NCI-H1436 (cell line): ENCODE measurements at regions not wholly inside any gene's neighbourhood (a gene's known extent, or its start where the extent isn't known, plus 50 kb on each side); places are given as distances from the start of the nearest gene placed in this dataset.

Experiments used
- DNase-seq: peaks from one replicate; lab custom pipeline; 2025; lab: John Stamatoyannopoulos, UW

DNA sequence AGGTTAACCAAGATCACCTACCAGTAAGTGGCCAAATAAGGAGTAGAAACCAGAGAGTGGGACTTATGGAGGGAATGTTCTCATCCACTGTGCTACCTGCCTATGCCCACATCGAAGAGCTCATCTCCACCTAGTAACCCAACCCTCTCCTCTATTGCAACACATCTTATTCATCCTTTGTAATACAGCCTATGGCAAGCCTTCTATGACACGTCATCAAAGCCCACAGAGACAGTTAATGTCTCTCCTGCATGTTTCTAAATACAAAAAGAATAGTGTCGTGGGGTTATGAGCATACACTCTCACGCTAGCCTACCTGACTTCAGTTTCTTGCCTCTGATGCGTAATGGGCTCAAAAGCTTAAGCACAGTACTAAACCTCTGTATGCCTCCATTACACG is 1158.1 kb upstream of the TENM4 start:
- no peak for DNase-seq

DNA sequence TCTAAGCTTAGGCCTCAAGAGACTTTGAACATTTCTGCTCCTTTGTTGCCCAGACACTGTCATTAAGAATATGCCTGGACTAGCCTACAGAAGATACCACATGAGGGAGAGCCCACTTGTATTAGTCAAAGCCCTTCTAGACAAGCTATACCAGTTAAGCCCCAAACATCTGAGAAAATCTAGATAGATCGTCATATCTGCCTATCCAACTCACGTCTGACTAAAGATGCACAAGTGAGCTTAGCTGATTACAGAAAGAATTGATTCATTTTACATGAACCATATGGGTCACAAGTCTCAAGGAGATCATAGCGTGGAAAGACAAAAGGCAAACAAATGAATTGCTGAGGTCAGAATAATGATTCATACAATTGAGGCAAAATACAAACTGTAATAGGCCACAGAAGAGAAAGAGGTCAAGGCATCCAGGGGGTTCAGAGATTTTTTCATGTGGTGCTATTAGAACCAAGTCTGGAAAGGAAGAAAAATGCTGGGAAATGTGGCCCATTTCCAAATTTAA is 1155.5 kb upstream of the TENM4 start:
- DNase-seq, result no peak

DNA sequence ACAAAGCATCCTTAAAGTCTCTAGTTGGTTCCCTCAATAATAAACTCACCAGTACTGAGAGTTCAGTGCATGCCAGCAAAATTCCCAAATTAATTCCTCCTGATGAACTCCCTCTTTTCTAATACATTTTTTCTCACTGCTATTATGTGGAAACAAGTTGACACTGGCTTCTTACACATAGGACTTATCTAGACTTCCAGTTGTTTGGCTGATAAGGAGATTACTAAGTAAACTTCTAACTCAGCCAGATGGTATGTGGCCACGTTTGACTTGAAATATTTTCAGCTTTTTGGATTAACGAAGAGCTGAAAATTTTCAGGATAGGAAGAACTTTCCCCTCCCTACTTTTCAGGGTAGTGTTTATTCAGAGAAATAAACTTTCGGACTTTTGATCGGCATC is 1154.2 kb upstream of the TENM4 start:
- no peak for DNase-seq

DNA sequence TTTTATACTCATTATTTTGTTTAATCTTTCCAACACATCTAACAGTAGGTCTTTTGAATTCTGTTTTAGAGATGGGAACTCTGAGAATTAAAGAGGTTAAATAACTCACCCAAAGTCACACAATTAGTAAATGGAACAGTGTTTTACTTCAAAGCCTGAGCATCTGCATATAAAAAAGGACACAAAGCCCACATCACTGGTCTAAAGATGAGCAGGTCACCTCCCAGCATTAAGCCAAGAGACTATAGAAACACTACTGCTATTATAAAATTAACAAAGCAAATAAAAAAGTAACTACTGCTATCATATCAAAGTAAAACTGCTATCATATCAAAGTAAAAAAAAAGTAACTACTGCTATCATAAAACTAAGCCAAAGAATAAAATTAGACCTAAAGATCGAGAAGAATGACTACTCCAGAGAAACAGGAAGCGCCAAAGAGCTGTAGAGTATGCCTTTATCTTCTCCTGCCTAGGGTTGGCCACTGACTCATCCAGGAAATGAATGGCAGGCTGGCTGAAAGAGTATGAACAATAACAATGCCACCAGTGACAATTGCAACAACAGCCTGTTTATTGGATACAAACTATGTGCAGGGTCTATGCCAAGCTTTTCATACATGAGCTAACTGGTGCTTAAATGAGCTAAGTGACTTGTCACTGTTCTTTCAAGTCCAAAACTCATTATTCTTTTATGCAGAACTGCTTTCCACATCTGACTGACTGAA is 1153.0 kb upstream of the TENM4 start:
- no peak for DNase-seq

DNA sequence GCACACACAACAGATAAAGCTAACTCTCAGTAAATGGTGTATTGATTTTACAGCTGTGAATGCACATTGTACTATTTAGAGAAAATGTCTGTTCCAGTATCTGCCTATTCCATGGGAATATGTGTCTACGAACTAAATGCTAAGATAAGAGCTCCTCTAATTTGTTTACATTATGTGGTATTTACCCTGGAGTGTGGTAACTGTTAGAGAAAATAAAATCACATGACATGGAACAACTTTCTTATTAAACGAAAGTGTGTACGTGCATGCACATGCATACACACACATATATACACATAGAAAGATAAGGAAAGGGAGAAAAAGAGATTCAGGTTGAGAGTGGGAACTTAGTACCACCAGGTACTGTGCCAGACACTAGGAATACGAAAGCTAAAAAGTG is 1151.7 kb upstream of the TENM4 start:
- DNase-seq, result no peak

DNA sequence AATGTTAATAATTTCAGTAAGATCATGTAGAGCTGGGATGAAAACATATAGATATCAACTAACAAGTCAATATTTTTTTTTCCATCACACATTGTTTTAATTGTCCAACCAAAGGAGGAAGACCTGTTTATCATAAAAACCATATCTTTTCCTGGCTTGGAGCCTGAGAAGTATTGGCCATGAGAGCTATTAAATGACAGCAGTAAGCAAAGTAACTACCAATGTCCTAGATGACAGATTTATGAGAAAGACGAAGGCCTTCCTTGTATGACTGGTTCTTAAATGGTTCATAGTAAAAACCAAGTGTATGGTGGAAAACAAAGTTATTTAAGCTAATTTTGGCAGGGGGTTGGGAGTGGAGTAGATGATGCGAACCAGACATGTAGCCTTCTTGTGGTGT is 1147.1 kb upstream of the TENM4 start:
- DNase-seq, result no peak

DNA sequence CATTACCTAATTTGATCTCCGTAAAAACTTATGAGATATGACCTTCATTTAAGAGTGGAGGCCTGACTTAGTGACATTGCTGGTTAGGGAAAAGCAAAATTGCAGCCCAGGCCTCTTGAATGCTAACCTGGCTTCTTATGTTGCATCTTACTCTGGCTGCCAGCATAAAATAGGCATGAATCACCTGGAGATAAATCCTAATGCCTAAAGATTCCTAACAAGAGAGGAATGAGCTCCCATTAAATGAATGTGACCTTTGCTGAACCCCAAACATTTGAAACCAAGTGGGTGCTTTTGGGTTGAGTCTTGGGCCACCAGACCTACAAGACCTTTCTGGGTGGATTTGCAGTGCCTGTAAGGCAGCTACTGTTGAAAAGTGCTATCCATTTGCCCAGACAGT is 1145.6 kb upstream of the TENM4 start:
- DNase-seq, result no peak

DNA sequence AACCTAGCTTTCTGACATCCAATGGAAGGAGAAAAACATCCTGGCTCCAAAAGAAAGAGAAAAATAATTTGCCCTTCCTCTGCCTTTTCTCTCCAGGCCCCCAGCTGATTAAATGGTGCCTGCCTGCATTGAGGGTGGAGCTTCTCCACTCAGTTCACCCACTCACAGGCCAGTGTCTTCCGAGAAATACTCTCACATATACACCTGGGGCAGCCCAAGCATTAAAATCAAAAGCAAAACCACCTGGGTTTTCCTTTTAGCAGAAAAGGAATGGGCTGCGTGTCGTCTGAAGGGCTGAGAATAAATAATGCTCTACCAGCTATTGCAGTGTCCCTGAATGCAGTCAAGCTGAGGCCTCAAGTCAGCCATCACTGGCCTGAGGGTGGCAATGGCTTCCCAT is 1143.8 kb upstream of the TENM4 start:
- DNase-seq, result no peak

DNA sequence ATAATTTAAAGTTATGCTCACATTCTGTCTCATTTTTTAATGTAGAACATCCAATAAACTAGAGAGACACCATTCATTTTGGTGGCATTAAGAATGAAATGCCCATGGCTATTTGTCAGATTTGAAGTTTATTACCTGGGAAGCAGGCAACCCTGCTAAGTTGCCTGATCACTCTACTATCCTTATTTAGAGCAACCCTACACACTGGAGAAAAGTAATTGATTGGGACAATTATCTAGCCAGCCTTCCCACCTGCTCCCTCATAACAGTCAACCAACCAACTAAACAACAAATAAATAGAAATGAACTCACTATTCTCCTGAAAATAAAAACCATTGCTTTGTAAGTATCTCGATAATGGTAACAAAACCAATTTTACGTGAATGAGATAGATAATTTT is 1129.0 kb upstream of the TENM4 start:
- no peak for DNase-seq

DNA sequence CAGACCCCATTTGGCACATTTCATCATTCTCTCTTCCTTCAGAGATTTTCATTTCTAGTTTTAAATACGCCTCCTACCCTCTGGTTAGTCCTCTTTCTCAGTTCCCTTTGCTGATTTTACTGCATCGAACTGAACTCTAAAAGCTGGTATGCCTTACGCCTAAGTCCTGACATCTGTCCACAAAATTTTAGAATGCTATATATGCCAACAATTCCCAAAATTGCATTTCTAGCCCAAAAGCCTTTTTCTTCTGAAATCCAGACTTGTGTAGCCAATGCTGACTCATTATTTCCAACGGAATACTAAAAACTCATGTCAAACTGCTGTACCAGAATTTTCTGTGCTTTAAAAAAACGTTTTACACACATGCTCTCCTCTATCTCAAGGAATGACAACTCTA is 1124.4 kb upstream of the TENM4 start:
- no peak for DNase-seq

DNA sequence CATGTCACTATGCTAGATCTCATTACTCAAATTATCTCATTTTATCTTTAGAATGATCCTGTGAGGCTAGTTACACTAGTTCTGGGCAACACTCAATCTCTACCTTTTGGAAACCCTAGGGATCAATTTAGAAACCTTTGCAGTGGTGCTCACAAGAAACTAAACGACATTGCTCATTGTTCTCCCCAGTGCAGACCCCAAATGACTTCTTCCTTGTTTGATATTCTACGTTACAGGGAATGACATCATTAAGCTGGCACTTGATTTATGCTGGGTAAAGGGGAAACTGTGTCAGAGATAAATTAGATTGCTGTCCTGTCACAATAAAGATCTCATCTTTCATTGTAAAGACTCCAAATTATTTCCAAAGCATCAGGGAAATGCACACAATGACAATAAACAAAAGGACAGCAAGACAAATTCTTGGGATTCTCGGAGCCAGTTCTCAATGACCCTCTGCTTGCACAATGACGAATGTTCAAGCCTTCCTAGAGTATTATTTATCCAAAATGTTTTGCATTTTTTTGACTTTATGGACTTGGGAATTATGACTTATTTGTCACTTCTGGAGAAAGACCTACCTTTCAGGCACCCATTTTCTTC is 1121.8 kb upstream of the TENM4 start:
- no peak for DNase-seq

DNA sequence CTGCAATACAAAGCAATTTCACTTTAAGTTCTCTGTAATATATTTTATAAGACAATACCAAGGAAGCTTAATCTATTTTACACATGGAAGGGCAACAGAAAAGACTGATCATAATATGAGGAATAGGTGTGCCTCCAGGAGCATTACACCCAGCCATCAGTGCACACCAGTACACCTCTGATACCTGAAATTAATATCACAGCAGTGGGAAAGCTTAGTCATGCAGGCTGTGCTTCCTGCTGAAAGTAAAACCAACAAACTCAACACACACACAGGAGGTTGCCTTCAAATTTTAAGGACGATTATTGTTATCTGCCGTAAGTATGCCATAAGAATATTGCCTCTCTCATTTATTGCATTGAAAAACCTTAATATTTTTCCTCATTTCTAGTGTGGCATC is 1119.1 kb upstream of the TENM4 start:
- DNase-seq, result no peak

DNA sequence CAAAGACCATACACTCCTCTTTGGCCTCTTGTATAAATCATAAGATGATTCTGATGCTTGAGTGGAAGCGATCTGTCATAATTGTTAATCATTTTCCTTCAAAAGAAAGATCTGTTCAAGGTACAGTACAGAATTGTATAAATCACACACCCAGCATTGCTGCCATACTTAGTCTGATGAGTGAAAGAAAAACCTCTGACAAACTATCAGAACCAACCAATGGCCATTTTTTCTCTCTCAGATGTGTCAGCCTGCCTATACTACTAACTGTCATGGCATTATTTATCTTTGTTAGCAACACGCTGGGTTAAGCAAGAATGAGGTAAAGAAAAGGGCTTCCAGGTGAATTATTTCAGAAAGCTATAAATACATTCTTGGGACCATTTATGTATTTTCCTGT is 1112.7 kb upstream of the TENM4 start:
- DNase-seq, result no peak

DNA sequence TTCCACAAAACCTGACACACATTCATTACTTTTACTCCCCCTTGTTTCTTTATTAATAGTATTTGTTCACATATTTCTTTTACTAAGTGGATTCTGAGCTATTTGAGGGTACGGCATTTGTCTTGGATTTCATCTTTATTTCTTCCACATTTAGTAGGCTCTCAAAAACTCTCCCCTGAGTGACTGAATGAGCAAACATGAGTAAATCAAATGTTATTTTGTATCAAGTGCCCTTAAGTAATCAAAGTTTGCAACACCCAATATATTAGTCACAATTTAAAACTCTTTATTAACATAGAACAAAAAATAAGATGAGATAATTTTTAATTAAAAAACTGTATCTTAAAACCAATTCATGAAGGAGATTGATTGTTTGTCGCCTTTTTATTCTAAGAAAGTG is 1101.9 kb upstream of the TENM4 start:
- no peak for DNase-seq

DNA sequence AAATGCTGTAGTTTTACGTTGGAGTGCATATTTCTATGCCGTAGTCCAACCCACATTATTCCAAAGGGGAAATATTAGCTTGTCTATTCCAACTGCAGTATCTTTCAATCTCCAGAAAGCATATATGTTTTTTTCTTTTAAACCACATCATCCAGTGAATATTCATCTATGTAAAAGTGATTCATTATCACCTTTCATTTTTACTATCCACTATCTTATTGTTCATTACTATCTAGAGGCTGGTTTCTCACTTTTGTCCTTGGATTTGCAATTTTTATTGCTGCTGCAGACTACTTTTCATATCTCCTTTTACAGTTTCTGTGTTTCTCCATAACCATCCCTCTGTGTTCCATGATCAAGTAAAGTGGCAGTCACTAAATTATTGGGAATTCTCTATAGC is 1097.2 kb upstream of the TENM4 start:
- no peak for DNase-seq

DNA sequence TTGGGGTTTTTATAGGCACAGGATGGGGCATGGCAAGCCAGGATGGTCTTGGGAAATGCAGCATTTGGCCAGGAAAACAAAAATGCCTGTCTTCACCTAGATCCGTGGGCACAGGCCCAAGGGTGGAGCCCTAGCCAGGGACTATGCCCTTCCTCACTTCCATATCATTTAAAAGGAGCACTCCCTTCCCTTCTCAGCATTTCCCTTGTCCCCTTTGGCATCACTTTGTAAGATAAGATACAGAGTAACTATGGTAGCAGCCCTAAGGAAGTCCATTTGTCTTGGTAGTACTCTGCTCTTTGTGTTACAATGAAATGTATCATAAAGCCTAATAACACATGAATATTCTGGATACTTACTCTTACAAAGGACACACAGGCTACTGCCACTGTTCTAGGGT is 1092.6 kb upstream of the TENM4 start:
- DNase-seq, result no peak

DNA sequence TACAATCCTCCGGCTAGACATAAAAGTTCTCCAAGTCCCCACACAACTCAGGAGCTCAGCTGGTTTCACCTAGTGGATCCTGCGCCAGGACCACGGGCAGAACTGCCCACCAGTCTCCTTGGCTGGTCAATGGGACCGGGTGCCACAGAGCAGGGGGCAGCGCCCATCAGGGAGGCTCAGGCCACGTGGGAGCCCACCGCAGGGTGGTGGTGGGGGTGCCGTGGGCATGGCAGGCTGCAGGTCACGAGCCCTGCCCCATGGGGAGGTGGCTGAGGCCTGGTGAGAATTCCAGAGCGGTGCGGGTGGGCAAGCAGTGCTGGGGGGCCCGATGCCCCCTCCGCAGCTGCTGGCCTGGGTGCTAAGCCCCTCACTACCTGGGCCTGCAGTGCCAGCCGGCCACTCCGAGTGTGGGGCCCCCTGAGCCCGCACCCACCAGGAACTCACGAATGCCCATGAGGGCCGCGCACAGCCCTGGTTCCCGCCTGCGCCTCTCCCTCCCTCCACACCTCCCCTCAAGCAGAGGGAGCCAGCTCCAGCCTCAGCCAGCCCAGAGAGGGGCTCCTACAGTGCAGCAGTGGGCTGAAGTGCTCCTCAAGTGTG is 1091.9 kb upstream of the TENM4 start:
- DNase-seq, result no peak

DNA sequence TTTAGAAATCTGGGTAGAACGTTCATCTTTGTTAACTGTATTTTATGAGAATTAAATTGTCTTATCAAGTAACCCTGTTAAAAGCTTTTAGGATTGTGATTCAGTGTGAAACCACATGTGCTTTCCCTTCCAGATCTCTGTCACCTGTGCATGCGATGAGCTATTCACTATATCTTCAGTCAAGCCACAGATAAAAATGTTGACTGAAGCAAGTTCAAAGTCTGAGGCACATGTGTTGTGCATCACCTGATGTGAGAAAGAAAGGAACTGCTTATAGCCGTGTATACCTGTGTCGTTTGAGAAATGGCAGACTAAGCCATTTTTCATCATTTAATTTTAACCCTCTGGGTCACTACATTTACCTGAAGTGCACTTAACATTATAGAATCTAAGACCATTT is 1088.9 kb upstream of the TENM4 start:
- DNase-seq, result no peak

DNA sequence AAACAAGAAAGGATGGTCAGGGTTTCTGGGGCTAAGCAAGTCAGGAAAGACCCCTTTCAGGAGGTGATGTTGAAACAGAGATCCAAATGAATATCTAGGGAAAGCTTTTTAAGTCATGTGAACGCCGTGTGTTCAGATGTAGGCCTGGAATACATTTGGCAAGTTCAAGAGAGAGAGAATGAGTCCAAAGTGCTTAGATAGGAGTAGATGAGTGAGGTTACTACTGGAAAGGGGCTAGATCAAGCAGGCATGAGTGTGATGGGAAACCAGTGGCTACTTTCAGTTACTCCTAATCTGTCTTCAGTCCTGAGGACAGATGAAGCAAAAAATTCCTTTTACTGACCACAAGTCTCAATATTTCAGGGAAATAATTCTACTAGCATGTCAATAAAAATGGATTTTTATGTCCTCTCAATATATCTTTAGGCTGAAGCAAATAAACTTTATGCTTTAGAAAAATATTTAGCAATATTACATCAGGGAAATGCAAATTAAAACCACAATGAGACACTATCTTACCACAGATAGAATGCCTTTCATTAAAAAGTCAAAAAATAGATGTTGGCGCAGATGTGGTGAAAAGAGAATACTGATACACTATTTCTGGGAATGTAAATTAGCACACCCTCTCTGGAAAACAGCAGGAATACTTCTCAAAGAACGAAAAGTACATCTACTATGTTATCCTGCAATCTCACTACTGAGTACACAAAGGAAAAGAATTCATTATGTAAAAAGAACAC is 1085.0 kb upstream of the TENM4 start:
- DNase-seq, result no peak

DNA sequence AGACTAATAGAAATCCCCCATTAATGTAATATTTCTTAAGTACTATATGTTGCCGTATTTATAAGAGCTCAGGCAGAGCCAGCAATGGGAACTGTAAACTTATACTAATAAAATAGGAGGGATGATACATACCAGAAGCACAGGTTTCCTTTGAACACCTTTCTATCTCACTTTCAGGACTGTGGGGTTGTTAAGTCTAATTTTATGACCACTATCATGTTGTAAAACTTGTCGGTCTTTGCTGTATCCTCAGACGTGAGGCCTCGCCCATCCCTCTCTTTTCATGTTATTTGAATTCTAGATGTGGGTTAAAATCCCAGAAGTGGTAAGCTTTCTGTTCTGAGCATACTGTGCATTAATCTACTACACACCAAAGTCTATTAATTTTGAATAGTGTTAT is 1083.5 kb upstream of the TENM4 start:
- DNase-seq, result no peak

DNA sequence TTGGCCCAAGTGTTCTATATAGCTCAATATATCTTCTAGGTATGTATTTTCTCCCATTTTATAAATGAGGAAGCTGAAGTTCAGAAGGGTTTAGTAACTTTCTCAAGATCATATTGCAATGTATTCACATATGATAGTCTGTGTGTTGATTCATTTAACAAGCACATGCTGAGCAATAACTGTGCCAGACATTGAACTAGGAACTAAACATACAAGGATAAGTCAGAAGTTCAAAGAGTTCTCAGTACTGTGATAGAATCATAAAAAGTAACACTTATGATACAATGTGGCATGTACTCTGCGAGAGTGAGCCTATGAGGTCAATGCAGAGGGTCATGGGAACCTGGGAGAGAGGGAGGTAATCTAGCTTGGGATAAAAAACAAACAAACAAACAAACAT is 1082.2 kb upstream of the TENM4 start:
- DNase-seq, result no peak

DNA sequence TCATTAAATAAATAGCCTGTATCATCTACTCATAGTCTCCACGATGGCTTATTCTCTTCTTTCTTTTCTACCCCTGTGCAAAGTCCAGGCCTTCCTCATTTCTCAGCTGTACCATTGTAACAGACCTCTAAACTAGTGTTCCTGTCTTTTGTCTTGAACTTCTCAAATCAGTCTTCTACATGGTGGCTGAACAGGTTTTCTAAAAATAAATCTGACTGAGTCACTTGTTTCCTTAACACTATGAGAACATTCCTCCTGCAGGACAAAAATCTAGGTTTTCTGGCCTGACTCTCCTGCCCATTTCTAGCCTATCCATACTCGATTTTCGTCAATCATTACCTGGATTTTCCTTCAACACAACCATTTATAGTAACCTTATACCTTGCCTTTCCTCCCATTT is 1080.8 kb upstream of the TENM4 start:
- DNase-seq, result no peak

DNA sequence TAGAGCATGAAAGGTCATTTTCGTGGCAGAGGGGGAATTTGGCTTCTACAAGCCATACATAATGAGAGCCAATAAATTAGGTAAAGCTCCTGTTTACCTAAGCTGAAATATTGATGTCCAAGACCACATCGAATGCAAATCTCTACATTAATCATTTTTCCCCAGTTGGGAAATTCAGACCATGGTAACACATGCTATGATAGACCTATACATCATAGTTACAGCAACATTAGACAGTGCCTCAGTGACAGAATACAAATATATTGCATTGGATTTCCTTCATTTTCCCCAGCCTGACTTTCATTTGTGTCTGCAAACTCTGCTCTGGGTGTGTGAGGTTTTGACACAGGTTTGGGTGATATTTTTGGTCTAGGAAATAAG is 1079.7 kb upstream of the TENM4 start:
- no peak for DNase-seq
